ENCODE measurements at regions not wholly inside any gene's neighbourhood (a gene's known extent, or its start where the extent isn't known, plus 50 kb on each side); places are given as distances from the start of the nearest gene placed in this dataset.

DNA sequence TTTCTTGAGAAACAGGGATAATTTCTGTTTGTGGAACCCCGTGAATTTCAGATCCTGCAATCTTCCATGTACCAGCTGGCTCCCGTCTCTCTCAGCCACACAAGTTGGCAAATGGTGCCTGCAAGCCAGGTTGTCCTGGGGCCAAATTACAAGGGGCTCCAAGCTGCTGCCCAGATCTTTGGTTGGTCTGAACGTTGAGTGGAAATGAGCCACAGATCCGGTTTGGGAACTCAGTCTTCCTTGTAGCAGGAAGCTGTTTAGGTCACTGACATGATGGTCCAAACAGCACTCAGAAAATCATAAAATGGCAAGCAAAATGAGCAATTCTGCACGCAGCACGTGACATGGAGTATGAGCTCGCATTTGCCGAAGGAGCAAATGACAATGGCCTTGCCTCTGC is 1496.4 kb downstream of the TBC1D22A start:
- H3K9ac ChIP-seq (ENCODE audit: low read length) = no peak overlapping the region
- H2AFZ ChIP-seq (ENCODE audit: low read length) = no peak overlapping the region
- no peak overlapping the region for H3K27ac ChIP-seq (ENCODE audit: low read length)
- no peaks in the 10 kb centered on the region for H4K20me1 ChIP-seq (ENCODE audit: insufficient read depth, low read length)
- DNase-seq = no peak
- H3K27me3 ChIP-seq (replicated peaks; ENCODE audit: insufficient read depth, low read length) = no peaks in the 10 kb centered on the region
- H3K4me1 ChIP-seq (ENCODE audit: low read length) = no peaks in the 10 kb centered on the region
- no peaks in the 10 kb centered on the region for H3F3A ChIP-seq (ENCODE audit: insufficient read depth, low read length)
- no peaks in the 10 kb centered on the region for H3K9me3 ChIP-seq (replicated peaks; ENCODE audit: insufficient read depth, low read length)
- no peaks in the 10 kb centered on the region for H3K9me2 ChIP-seq (replicated peaks; ENCODE audit: insufficient read depth, low read length)
- TF ChIP-seq EZH2 (optimal IDR thresholded peaks at IDR 0.05; ENCODE audit: low read depth, low read length) (no peak), EZH2phosphoT487 (IDR thresholded peaks at IDR 0.05; ENCODE audit: low read length) (no peak)
- TF ChIP-seq, protein P1, sequence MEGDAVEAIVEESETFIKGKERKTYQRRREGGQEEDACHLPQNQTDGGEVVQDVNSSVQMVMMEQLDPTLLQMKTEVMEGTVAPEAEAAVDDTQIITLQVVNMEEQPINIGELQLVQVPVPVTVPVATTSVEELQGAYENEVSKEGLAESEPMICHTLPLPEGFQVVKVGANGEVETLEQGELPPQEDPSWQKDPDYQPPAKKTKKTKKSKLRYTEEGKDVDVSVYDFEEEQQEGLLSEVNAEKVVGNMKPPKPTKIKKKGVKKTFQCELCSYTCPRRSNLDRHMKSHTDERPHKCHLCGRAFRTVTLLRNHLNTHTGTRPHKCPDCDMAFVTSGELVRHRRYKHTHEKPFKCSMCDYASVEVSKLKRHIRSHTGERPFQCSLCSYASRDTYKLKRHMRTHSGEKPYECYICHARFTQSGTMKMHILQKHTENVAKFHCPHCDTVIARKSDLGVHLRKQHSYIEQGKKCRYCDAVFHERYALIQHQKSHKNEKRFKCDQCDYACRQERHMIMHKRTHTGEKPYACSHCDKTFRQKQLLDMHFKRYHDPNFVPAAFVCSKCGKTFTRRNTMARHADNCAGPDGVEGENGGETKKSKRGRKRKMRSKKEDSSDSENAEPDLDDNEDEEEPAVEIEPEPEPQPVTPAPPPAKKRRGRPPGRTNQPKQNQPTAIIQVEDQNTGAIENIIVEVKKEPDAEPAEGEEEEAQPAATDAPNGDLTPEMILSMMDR (IDR thresholded peaks at IDR 0.05; ENCODE audit: low read length) = no peak
- H3K4me2 ChIP-seq (ENCODE audit: low read depth, low read length) = no peak overlapping the region
- H3K36me3 ChIP-seq (replicated peaks; ENCODE audit: insufficient read depth, low read length) = no peaks in the 10 kb centered on the region
- H3K4me3 ChIP-seq (ENCODE audit: low read length) = no peak overlapping the region
- H3K79me2 ChIP-seq (ENCODE audit: low read length) = no peaks in the 10 kb centered on the region

DNA sequence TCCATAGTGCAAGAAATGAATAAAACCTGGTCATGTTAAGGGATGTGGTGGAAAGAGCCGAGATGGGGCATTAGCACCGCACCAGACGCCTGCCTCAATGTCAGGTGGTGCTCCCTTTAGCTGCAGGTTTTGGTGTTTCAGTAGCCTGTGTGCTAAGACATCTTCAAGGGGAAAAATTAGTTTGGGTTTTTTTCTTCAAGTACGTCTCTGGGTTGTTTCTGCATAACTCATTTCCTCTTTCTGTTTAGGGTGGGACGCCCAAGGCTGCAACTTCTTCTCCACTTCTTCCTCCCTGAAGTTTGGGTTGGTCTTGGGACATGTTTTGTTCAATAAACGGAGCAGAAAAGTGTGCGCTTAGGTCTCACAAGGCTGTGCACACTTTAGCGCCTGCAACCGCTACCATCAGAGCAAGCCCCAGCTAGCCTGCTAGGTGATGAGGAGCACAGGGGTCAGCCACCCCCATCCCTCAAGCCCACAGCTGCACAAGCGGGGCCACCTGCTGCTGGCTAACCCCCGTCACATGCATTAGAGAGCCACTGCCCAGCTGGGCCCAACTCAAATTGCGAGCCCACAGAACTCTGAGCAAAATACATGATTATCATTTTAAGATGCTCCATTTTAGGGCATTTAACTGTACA is 1495.7 kb downstream of the TBC1D22A start:
- Histone ChIP-seq H3F3A (ENCODE audit: insufficient read depth, low read length) (no peaks in the 10 kb centered on the region), H3K9me2 (replicated peaks; ENCODE audit: insufficient read depth, low read length) (no peaks in the 10 kb centered on the region), H3K79me2 (ENCODE audit: low read length) (no peaks in the 10 kb centered on the region), H2AFZ (ENCODE audit: low read length) (no peak overlapping the region), H3K4me1 (ENCODE audit: low read length) (no peaks in the 10 kb centered on the region), H3K27me3 (replicated peaks; ENCODE audit: insufficient read depth, low read length) (no peaks in the 10 kb centered on the region), H3K4me3 (ENCODE audit: low read length) (no peak overlapping the region), H3K9me3 (replicated peaks; ENCODE audit: insufficient read depth, low read length) (no peaks in the 10 kb centered on the region), H4K20me1 (ENCODE audit: insufficient read depth, low read length) (no peaks in the 10 kb centered on the region), H3K27ac (ENCODE audit: low read length) (no peak overlapping the region), H3K9ac (ENCODE audit: low read length) (no peak overlapping the region), H3K36me3 (replicated peaks; ENCODE audit: insufficient read depth, low read length) (no peaks in the 10 kb centered on the region), H3K4me2 (ENCODE audit: low read depth, low read length) (no peak overlapping the region)
- no peak for TF ChIP-seq EZH2 (optimal IDR thresholded peaks at IDR 0.05; ENCODE audit: low read depth, low read length)
- no peak for TF ChIP-seq EZH2phosphoT487 (IDR thresholded peaks at IDR 0.05; ENCODE audit: low read length)
- TF ChIP-seq, protein P1 (IDR thresholded peaks at IDR 0.05; ENCODE audit: low read length) = no peak
- peak; percentile 4 for DNase-seq

DNA sequence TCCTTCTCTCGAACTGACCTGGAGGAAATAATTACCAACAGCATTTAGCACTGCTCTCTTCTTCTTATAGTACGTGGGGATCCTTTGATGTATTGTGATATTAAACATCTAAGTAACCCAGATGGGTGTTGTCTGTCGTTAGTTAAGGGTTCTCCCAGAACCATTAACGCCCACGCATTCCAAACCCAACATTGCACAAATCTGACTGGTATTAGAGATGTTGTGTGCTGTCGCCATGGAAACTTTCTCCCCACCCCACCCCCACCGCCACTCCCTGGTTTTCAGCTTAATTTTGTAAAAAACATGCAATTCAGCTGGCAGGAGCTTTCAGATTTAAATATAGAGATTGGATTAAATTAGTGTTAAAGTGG is 1495.2 kb downstream of the TBC1D22A start:
- H3K27ac ChIP-seq (ENCODE audit: low read length) = no peak overlapping the region
- no peaks in the 10 kb centered on the region for H3K9me2 ChIP-seq (replicated peaks; ENCODE audit: insufficient read depth, low read length)
- H3K4me2 ChIP-seq (ENCODE audit: low read depth, low read length) = no peak overlapping the region
- no peak for TF ChIP-seq EZH2 (optimal IDR thresholded peaks at IDR 0.05; ENCODE audit: low read depth, low read length)
- no peak for TF ChIP-seq EZH2phosphoT487 (IDR thresholded peaks at IDR 0.05; ENCODE audit: low read length)
- TF ChIP-seq, protein P1 (IDR thresholded peaks at IDR 0.05; ENCODE audit: low read length) = no peak
- no peaks in the 10 kb centered on the region for H3K36me3 ChIP-seq (replicated peaks; ENCODE audit: insufficient read depth, low read length)
- H3K4me3 ChIP-seq (ENCODE audit: low read length) = no peak overlapping the region
- H2AFZ ChIP-seq (ENCODE audit: low read length) = no peak overlapping the region
- H3K9me3 ChIP-seq (replicated peaks; ENCODE audit: insufficient read depth, low read length) = no peaks in the 10 kb centered on the region
- H3K4me1 ChIP-seq (ENCODE audit: low read length) = no peaks in the 10 kb centered on the region
- H3K27me3 ChIP-seq (replicated peaks; ENCODE audit: insufficient read depth, low read length) = no peaks in the 10 kb centered on the region
- H3F3A ChIP-seq (ENCODE audit: insufficient read depth, low read length) = no peaks in the 10 kb centered on the region
- no peaks in the 10 kb centered on the region for H4K20me1 ChIP-seq (ENCODE audit: insufficient read depth, low read length)
- DNase-seq = no peak
- H3K9ac ChIP-seq (ENCODE audit: low read length) = no peak overlapping the region
- H3K79me2 ChIP-seq (ENCODE audit: low read length) = no peaks in the 10 kb centered on the region

All from MM.1S (cell line).